ENCODE measurements at regions not wholly inside any gene's neighbourhood (a gene's known extent, or its start where the extent isn't known, plus 50 kb on each side); places are given as distances from the start of the nearest gene placed in this dataset.

DNA sequence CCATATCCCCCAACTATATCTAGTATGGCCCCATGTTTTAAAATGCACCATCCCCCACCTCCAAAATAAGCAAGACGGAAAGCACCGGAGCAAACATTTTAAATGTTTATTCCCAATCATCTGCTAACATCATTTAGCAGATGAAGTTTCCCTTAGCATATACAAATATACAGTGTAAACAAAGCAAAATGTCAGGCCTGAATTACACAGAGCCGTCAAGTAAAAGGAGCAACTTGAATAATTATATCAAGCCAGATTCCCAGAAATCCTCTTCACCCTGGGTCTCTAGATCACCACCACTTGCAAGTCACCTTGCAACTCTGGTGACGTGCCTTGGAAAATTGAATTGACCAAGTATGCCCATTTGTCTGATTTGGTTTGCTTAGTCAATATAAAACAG, 91.6 kb upstream of the COL1A2 start:
- no peak for TF ChIP-seq CTCF (IDR thresholded peaks at IDR 0.05; ENCODE audit: insufficient read depth, low read depth, low read length)
- no peak overlapping the region for H3K4me3 ChIP-seq (ENCODE audit: low read depth, low read length)
- no peak for DNase-seq (ENCODE audit: low read depth)

DNA sequence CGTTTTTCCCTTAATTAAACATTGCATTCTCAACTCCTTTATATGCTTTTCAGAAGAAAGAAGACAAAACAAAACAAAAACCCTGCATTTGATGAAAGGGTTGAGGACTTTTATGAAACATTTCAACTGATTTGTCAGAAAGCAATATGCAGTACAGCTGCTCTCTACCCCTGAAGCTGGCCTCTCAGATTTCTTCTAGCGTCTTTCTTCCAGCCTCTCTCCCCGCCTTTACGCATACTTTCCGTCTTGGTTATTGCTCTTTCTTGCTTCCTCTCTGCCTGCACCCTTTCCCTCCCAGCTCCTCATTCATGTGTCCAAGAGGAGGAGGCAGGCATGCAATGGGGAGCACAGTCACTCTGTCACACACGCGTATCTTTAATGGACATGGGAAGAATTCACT, 91.0 kb upstream of the COL1A2 start:
- DNase-seq (ENCODE audit: low read depth): peak; percentile 79
- H3K4me3 ChIP-seq (ENCODE audit: low read depth, low read length): no peak overlapping the region
- no peak for TF ChIP-seq CTCF (IDR thresholded peaks at IDR 0.05; ENCODE audit: insufficient read depth, low read depth, low read length)

DNA sequence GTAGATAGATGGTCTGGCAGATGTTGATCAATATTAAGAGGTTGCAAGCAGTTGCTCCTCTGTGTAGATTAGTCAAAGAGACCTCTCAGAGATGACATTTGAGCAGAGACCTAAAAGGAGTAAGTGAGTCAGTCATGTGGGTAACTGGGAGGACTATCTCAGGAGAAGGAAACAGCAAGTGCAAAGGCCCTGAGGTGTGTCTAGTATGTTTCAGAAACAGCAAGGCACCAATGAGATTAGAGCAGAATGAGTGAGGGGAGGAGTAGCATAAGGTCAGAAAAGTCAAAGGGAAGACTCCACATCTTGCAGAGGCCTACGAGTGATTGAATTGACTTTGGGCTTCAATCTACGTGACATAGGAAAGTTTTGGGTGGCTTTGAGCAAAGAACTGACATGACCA, 89.8 kb upstream of the COL1A2 start:
- no peak overlapping the region for H3K4me3 ChIP-seq (ENCODE audit: low read depth, low read length)
- TF ChIP-seq CTCF (IDR thresholded peaks at IDR 0.05; ENCODE audit: insufficient read depth, low read depth, low read length): no peak
- DNase-seq (ENCODE audit: low read depth): no peak

DNA sequence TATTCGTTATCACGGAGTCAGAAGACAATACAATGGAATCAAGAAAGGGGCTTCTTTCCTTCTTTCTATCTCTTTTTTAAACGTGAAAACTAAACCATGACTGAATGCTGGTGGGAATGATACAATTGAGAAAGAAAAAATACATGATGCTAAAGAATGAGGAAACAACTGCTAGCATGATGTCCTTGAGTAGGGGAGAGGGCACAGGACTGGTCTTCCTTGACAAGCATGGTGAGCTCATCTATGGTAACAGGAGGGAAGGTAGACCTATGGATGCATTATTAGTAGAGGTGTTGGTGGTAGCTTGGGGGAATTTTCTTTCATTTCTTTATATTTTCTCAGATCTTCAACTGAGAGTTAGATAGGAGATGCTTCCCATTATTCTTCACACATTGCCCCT, 88.9 kb upstream of the COL1A2 start:
- no peak overlapping the region for H3K4me3 ChIP-seq (ENCODE audit: low read depth, low read length)
- DNase-seq (ENCODE audit: low read depth): no peak
- no peak for TF ChIP-seq CTCF (IDR thresholded peaks at IDR 0.05; ENCODE audit: insufficient read depth, low read depth, low read length)

DNA sequence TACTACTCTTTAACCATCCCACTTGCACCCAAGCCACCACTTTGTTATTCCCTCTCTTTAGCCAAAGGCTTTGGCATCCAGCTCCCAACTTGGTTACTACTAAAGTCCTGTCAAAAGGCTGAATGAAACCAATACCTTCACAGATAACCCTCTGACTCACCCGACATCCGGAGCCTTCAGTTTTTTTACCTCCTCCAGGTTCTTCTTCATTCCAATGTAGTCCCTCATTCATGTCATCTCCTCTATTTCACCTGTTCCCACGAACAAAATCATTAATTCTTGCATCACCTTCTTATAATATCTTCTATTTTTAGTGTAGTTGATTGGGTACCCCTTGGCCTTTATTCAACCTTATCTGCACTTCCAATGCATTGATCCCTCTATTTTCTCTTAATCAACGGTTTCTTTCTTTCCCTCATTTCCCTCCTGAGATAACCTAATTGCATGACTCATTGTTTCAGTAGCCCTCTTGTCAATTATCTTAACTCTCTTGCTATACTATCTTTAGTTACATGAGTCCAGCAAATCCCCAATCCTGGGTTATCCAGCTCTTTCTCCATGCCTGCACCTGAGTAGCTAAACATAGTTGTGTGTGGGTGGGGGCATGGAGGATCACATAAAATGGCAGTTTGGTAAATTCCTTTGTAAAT, 87.2 kb upstream of the COL1A2 start:
- H3K4me3 ChIP-seq (ENCODE audit: low read depth, low read length): no peak overlapping the region
- no peak for TF ChIP-seq CTCF (IDR thresholded peaks at IDR 0.05; ENCODE audit: insufficient read depth, low read depth, low read length)
- DNase-seq (ENCODE audit: low read depth): no peak

DNA sequence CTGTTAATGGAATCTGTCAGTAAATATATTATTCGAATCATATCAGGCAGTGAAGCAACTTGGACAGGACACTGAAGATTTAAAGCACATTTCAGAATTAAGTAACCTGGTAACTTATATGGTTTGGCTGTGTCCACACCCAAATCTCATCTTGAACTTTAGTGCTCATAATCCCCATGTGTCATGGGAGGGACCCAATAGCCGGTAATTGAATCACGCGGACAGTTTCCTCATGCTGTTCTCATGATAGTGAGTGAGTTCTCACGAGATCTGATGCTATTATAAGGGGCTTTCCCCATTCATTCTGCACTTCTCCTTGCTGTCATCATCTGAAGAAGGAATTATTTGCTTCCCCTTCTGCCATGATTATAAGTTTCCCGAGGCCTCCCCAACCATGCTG, 83.2 kb upstream of the COL1A2 start:
- no peak overlapping the region for H3K4me3 ChIP-seq (ENCODE audit: low read depth, low read length)
- no peak for DNase-seq (ENCODE audit: low read depth)
- no peak for TF ChIP-seq CTCF (IDR thresholded peaks at IDR 0.05; ENCODE audit: insufficient read depth, low read depth, low read length)

DNA sequence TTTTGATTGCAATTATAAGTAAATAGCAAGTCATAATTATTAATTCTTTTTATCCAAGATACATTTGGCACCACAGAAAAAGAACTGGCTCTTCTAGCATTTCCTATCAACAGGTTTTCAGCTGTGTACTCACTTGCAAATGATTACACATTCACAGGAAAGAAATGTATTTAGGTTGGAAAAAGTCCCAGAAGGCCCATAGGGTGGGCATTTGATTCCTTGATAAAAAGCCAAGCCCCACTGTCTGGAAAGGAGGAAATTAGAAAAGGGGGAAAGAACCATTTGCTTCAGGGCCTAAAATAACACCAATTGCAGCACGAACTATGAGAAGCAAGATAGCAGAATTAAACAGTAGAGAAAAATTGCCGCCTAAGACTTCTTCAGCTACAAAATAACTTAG, 80.8 kb upstream of the COL1A2 start:
- no peak for DNase-seq (ENCODE audit: low read depth)
- TF ChIP-seq CTCF (IDR thresholded peaks at IDR 0.05; ENCODE audit: insufficient read depth, low read depth, low read length): no peak
- H3K4me3 ChIP-seq (ENCODE audit: low read depth, low read length): no peak overlapping the region
